Umbilical cord (tissue), 1 donor: ENCODE measurements at regions not wholly inside any gene's neighbourhood (a gene's known extent, or its start where the extent isn't known, plus 50 kb on each side); places are given as distances from the start of the nearest gene placed in this dataset.
"Not testable (repeated sequence)": the region's sequence is repeated elsewhere in the genome, so short reads cannot be mapped to it uniquely, and the experiment has no call there.

Experiments
- DNase-seq: peaks from one replicate; pipeline ENCODE4 v3.0.0-alpha.2; 2015; ENCODE audit warnings: low spot score

DNA sequence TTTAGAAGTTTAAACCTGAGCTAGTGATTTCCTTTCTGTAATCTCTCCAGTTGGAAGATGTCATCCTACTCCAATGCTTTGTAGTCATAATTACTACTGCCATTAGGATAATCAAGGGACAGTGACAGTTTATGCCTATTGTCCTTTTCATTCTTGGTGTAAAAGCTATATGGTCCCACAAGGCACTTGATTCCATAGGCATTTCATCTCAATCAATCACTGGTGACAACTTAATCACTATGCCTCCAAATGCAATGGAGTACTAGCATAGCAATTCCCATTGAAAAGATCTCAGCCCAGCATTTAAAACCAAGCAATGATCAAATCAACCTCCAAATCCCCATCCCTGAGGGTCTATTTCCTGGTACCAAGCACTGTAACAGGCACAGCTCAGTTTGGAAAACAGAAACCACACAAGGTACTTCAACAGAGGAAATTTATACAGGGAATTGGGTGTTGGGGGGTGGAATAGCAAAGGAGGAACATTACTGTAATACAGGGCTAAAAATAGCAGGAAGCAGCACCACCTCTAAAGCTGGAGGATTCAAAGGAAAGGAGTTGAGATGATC lies 51.0 kb downstream of the FHIP2A start:
- no peak for DNase-seq

DNA sequence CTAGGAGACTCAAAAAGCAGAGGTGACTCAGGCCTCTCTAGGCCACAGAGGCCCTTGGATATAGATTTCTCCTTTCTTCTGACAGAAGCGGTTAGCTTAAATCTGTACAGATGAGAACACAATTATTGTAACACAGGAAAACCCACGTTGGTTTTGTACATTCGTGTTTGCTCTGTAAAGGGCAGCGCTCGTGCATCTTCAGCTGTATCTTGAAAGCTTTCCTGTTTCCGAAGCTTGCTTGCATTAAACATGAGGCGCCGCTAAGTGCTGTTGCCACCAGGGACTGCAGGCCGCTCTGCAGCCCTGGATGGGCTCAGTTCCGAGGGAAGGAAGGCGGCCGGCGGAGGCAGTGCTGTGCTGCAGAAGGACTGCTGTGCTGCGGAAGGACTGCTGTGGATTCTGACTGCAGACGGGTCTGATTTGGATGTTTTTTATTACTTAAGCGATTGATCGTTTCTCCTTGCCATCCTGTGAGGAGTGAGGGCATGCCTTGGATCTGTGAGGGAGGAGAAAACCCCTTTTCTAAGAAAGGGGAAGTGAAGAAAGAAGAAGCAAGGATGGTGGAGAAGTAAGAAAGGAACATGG lies 53.3 kb downstream of the FHIP2A start:
- DNase-seq: peak; percentile 79

- DNase-seq: not testable (repeated sequence)
These were observed 54.1 kb downstream of the FHIP2A start for GRCh38 chr10:114875590-114876081.

DNA sequence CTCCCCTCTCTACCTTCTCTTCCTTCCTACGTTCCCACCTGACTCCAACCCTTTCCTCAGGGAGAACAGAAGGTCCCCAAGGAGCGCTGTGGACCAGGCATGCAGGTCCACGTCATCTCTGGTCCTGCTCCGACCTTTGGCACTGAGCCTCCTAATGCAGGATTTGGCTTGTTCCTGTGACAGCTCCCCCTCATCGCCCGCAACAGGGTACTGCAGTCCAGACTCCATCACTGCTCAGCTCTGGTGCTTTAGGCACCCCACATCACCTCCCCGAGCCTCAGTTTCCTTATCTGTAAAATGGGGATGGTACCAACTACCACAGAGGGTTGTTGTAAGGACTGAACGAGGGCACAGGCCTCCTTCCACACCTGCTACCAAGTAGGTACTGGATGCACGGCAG lies 54.6 kb downstream of the FHIP2A start:
- DNase-seq: no peak

- DNase-seq: peak; percentile 56
These were observed 55.2 kb downstream of the FHIP2A start for GRCh38 chr10:114876602-114877300.

DNA sequence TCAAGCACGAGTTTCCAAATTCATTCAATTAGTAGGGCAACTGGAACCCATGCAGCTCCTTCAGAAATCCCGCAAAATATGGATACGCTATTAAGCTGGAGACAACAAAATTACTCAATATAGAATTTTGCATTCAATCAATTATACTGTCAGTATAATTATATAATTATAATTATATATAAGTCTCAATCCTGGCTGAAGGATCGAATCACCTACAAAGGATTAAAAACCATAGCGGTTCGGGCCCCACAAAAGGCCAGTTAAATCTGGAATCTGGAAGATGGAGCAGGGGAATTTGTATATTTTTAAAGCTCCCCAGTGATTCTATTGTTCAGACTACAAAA lies 55.7 kb downstream of the FHIP2A start:
- DNase-seq: no peak

- no peak for DNase-seq
These were observed 57.5 kb downstream of the FHIP2A start for GRCh38 chr10:114879093-114879492.

GRCh38 chr10:114879541-114880158 lies 58.1 kb downstream of the FHIP2A start:
- DNase-seq: no peak

- peak; percentile 77 for DNase-seq
These were observed 56.6 kb upstream of the TRUB1 start for GRCh38 chr10:114881417-114881816.

GRCh38 chr10:114881901-114882300 lies 56.1 kb upstream of the TRUB1 start:
- DNase-seq: peak; percentile 53

GRCh38 chr10:114885443-114885842 lies 52.6 kb upstream of the TRUB1 start:
- DNase-seq: no peak
